ENCODE measurements at regions not wholly inside any gene's neighbourhood (a gene's known extent, or its start where the extent isn't known, plus 50 kb on each side); places are given as distances from the start of the nearest gene placed in this dataset.

DNA sequence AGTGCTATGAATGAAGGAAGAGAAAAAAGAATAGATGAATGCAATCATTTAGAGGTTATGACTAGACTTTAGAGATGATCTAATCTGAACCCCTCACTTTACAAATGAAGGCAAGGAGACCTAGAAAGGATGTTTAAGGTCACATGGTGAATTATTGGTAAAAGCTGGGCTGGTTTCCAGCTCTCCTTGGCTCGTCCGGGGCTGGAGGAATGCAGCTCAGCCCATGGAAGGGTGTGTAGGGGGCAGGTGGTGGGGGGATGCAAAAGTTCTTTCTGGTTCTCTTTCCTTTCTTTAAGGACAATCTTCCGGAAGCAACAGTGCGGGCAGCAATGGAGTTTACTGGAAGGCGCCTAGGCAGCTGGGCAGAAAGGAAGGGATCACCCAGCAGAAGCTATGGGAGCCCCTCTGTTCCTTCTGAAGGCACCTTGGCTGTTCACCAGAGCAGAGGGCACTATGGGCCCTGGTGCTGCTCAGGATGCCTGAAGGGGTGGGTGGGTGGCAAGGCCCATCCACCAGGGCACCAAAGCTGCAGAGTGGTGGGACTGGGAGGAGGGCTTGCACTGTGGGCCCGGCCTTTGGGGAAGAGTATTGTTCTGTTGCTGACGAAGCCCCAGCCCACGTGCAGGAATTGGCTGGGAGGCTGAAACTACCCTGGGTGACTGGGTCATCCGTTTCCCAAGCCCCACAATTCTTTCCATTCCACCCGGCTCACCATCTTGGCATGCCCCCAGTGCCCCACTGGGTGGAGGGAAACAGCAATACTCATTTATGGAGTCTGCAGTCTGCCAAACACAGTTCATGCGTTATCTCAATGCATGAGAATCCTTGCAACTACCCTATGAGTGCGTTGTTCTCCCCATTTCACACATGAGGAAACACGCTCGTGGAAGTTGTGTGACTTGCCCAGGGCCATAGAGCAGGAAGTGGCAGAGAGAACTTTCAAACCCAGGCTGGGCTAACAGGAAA is 78.2 kb downstream of the IRF2BPL start:
- no peak for DNase-seq (ENCODE audit: extremely low read depth, low read depth)

DNA sequence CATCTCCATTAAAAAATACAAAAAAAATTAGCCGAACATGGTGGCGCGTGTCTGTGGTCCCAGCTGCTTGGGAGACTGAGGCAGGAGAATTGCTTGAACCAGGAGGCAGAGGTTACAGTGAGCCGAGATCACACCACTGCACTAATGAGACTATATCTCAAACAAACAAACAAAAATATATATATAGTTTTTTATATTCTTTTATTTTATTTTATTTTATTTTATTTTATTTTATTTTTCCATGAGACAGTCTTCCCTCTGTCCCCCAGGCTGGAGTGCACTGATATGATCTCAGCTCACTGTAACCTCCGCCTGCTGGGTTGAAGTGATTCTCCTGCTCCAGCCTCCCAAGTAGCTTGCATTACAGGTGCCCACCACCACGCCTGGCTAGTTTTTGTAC is 79.5 kb downstream of the IRF2BPL start:
- no peak for DNase-seq (ENCODE audit: extremely low read depth, low read depth)

DNA sequence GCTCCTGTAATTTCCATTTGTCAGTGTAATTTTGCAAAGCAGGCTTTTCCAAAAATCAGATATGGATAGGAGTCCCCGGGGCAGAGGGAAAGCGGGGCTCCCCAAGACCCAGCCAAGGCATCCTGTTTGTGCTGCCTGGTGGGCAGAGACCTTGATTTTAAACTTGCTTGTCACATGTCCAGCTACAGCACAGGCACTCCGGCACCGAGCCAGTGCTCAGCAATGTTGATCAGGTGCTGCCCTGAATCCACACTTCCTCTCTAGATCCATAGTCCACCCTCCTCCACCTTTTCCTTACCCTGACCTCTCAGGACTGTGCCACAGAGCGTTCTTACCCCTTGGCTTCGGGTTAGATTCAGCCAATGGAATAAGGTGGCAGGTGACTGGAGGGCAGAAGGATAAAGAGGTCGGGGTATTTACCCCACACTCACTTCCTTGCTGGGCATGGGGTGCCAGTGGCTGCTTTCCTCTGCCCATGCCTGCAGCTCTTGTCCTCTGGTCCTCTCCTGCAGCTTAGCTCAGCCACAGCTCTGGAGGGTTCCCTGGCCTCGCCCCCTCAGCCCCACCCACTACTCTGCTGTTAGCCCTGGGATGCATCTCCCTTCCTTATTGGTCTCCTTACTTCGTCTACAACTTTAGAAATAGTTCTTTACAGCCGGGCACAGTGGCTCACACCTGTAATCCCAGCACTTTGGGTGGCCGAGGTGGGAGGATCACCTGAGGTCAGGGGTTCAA is 80.1 kb downstream of the IRF2BPL start:
- DNase-seq (ENCODE audit: extremely low read depth, low read depth): no peak

DNA sequence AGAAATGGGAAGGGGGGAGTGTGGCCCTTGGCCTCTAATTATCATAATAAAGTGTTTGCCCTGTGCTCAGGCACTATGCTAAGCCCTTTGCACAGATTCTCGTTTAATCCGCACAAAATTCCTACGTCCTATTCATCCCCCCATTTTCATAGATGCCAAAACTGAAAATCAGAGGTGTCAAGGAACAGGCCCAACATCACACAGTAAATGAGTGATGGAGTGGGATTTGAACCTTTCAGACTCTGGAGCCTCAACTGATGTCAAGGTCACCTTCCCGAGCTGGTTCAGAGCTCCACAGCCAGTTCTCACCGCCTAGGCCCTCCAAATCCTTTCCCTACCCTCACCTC is 80.7 kb downstream of the IRF2BPL start:
- DNase-seq (ENCODE audit: extremely low read depth, low read depth): no peak

DNA sequence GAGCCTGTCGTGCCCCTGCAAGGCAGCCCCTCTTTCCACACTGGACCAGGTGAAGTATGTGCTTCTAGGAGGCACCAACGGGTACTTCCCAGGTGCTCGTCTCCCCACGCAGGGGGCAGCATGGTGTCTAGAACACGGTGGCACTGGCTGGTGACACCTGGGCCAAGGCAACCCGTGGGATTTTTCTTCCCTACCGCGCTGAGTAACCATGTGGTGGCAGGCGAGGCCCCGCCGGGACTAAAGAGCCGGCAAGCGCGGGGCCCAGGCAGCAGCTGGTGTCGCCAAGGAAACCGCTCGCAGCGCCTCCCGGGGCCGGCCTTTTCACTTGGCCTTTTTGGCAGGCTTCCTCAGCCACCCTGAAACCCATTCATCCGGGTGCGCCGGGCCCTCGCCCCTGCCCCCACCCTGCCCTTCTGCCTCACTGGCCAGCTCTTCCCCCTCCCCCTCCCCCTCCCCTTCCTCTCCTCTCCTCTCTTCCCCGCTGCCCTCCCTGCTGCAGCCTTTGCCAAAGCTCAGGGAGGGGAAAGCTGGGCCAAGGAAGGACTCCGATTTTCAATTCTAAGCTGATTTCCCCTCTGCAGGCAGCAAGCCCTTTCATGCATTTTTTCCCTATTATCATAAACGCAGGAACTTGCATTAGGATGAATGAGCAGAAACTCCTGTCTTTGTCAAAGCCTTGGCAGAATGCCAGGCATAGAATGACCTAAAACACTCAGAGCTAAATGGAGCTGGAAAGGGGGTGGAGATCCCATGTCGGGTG is 81.2 kb downstream of the IRF2BPL start:
- DNase-seq (ENCODE audit: extremely low read depth, low read depth): peak; percentile 85

DNA sequence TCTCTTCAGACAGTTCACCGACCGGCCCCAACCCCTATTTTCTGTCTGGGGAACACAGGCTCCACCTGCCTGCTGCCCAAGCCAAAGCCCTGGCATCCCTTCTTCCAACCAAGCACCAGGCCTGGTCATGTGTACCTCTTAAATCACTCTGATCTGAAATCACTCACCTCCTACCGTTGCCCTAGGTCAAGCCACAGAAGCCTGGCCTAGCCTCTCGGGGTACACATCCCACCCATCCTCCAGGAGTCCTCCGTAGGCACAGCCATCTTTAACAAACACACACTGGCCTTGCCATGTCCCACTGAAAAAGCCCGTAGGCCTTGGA is 81.8 kb downstream of the IRF2BPL start:
- no peak for DNase-seq (ENCODE audit: extremely low read depth, low read depth)

DNA sequence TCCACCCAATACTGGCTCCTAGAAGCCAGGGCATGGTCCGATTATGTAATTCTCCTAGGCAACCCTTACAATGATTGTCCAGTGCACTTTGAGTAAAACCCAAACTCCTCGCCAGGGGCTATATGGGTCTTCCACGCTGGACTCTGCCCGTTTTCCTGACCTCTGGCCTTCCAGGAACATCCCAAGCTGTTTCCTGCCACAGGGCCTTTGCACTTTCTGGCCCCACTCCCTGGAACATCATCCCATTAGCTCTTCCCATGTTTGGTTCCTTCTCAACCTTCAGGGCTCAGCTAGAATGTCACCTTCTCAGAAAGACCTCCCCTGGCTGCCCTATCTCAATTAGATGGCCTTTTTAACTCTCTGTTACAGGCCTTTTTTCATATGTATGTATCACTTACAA is 85.4 kb downstream of the IRF2BPL start:
- no peak for DNase-seq (ENCODE audit: extremely low read depth, low read depth)

DNA sequence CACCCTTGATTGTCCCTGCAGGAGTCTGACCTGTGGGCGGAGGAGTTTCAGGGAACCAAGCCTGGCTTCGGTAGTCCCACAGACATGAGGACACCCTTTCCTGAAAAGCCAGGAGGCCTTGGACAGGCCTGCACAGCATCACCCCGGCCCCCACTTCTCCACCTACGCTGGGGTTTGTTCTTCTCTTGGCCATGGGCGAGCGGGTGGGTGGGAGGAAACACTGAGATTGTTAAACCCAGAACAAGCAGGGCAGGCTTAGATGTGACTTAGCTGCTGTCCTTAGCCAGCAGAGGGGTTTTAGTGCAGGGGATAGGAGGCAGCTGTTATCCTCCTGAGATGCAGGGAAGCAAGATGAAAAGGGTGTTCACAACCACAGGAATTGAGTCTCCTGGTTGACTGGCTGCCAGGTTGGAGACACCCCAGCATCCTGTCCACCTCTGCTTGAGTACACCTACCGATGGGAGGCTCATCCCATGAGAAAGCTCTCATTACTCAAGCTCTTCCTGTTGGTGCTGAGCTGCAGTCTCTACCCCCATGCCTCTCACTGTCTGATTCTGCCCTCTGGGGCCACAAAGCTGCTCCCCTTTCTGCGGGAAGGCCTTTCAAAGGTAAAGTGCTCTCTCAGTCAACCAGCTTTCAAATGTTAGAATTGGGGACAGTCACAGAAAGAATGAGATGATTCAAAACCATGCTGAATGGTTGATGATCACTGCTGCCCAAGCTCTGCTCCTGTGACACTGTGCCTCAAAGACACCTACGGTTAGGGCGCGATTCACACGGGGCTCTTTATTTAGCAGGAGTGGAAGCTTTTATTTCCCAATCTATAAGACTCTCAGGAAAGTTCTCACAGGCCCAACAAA is 86.3 kb downstream of the IRF2BPL start:
- DNase-seq (ENCODE audit: extremely low read depth, low read depth): no peak

DNA sequence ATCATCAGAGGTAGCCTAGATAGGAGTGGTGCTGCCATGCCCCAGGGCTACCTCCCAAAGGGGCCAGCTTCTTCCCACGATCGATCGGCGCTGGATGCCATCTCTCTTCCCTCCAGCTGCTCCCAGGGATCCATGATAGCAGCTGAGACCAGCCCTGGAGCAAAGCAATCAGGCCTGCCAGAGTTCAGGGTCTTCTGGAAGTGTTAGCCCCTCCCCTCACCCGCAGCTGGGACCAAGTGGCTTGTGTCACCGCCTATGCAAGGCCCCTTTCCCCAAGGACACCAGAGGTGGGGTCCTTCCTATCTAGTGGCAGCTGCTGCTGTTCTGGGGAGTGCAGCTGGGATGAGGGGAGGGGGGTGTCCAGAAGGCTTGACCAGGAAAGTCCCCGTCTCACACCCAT is 87.0 kb downstream of the IRF2BPL start:
- DNase-seq (ENCODE audit: extremely low read depth, low read depth): no peak

DNA sequence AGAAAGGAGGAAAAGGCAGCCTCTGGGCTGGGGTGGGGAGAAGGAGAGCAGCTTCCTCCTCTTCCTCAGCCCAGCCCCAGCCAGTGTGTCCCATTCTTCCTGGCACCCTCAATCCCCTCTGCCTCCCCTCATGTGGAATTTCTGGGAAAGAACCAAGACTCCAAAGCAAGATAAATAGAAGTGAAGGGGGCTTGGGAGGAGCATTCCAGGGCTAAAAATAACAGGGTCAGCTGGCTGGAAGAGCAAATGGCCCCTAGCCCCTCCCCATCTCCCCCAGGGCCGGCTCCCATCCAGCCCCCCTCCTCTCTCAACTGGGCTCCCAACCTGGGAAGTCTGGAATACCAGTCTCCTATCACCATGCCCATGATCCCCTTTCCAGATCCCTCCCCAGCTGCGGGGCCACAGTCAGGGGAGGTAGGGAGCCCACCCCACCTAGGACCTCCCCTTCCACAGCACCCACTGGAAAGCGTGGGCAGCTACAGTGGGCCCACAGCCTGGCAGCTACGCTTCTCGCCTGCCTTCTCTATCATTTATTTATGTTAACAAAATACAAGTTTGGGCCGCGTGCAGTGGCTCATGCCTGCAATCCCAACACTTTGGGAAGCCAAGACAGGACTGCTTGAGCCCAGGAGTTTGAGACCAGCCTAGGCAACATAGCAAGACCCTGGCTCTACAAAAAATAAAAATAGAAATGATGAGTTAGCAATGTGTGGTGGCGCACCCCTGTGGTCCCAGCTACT is 88.3 kb downstream of the IRF2BPL start:
- DNase-seq (ENCODE audit: extremely low read depth, low read depth): no peak

DNA sequence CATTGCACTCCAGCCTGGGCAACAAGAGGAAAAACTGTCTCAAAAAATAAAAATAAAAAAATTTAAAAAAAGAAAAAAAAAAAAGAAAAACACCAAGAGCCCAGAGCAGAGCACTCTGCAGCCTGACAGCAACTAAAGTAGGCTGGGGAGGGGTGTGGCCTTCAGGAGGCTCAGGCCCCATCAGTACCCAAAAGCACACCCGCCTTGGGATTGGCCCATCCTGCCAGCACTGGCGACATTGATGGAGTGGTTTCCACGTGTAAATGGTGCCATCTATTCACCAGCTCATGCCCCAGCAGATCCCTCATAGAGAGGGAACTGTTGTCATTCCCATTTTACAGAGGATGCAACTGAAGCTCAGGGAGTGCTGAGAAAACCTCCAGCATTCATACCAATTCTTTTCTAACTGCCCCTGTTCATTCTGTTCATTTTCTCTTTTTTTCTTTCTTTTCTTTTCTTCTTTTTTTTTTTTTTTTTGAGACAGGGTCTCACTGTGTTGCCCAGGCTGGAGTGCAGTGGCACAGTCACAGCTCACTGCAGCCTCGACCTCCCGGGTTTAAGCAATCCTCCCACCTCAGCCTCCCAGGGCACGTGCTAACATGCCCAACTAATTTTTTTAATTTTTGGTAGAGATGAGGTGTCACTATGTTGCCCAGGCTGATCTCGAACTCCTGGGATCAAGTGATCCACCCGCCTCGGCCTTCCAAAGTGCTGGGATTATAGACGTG is 89.3 kb downstream of the IRF2BPL start:
- DNase-seq (ENCODE audit: extremely low read depth, low read depth): no peak

DNA sequence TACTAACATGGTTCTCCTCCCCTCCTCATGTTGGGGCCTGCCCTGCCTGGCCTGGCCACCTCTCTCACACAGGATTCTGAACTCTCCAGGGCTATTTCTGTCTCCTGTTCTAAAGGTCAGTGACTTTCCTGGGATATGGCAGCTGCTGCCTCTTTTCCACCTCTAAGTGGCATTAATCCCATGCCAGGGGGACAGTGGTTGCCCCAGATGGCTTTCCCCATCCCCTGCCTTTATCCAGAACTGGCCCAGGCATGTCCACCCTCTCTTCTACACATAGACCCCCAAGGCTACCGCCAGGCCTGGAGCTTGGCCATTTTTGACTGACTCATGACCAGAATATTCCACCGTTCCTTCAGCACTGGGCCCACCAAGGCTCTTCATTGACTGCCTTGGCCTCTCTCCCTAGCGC is 90.4 kb downstream of the IRF2BPL start:
- DNase-seq (ENCODE audit: extremely low read depth, low read depth): no peak

DNA sequence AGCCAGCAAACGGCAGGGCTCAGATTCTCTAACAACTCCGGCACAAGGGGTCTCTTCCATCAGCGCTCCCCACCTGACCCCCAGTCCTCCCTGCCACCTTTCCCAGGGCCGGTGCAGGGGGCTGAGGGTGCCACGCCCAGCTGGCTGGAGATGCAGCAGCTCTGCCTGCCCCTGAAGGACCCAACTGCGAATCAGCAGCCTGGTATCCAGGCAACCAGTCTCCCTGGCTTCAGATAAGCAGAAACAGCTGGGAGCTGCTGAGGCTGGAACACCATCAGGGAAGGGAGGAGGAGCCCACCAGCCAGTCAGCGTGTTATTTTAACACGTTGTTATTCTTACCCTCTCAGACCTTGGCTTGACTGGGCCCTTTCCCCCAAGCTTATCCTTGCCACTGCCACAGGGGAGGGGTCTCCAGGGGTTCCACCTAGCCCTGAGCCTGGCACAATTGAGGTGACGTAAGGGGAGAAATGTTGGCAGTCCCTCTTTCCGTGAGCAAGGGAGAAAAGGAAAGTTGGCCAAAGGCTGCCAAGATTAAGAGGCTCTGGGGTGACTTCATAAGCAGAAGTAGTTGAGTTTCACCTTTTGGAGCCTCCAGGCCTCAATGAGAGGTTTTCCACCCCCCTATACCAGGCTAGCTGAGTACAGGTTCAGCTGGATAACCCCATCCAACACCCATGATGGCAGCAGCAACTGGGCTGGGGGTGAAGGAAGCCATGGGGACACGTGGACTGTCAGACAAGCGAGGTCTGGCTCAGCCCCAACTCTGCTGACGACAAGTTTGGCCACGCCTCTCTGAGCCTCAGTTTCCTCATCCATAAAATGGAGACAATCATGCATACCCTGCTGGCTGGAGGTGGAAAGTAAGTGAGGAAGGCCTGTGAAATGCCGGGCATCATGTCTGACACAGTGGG is 91.1 kb downstream of the IRF2BPL start:
- DNase-seq (ENCODE audit: extremely low read depth, low read depth): no peak

DNA sequence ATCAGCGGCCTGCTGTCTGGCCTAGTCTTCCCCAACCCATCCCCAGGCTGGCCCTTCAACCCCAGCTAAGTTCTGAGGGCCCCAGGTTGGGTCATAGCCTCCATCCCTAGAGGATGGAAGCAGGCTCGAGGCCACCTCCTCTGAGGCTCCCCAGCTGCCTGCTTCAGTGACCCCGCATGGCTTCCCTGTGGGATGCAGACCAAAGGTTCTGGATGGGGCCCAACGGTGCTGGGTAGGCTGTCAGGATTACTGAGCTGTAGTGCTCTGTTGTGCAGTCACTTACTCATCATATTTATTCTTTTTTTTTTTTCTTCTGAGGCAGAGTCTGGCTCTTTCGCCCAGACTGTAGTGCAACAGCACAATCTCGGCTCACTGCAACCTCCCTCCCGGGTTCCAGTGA is 92.0 kb downstream of the IRF2BPL start:
- no peak for DNase-seq (ENCODE audit: extremely low read depth, low read depth)

DNA sequence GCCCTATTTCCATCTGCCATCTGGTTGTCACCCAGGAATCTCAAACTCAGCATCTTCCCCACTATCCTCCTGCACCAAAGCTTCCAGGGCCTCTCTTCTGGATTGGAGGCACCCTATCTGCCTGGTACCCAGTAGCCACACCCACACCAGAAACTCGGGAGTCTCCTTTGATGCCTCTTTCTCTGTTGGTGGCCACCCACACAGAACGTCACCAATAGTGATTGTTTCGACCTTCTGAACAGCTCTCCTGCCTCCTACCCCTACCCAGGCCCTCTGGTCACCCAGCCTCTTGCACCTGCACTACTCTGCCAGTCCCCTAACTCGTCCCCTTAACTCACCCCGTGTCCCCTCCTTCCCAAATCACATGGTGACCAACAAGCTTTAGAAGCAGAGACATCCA is 95.0 kb downstream of the IRF2BPL start:
- no peak for DNase-seq (ENCODE audit: extremely low read depth, low read depth)

DNA sequence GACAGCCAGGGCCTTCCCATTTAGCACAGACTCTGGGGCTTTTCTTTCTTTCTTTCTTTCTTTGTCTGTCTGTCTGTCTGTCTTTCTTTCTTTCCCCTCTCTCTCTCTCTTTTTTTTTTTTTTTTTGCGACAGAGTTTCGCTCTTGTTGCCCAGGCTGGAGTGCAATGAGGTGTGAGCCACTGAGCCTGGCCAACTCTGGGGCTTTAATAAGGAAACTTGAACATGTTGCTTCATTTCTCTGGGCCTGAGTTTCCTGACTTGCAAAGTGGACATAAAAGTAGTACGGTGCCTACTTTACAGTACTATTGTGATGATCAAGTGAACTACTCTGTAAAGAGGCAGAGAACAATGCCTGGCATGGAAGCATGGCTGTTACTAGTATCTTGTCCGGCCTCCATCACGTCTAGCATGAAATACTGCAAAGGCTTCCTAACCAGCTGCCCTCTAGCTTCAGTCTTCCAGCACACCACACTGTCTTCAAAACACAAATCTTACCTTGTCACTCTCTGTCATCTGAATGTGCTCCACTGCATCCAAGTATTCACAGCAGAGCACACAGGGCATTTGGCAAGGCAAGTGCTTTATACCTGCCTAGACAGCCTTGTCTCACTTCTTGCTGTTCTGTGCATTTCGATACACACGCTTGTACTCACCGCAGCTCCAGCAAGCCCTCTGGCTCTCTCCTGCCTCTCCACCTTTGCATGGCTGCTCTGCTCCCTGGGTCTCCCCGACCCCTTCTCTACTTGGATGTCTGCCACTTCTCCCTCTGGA is 96.7 kb downstream of the IRF2BPL start:
- no peak for DNase-seq (ENCODE audit: extremely low read depth, low read depth)

DNA sequence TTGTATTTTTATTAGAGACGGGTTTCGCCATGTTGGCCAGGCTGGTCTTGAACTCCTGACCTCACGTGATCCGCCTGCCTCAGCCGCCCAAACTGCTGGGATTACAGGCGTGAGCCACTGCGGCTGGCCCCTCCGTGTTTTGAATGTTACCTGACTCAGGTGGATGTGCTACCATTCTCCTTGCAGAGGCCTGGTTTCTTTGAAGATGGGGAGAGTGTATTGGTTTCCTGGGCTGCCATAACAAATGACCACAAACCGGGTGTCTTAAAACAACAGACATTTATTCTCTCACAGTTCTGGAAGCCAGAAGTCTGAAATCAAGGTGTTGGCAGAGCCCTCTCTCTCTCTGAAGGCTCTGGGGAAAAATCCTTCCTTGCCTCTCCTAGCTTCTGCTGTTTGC is 98.0 kb downstream of the IRF2BPL start:
- no peak for DNase-seq (ENCODE audit: extremely low read depth, low read depth)

All from NCI-H460 (cell line).